Ectodermal cell (in vitro differentiated cells): ENCODE measurements at regions not wholly inside any gene's neighbourhood (a gene's known extent, or its start where the extent isn't known, plus 50 kb on each side); places are given as distances from the start of the nearest gene placed in this dataset.

Experiments used
- H3K27ac ChIP-seq: 2 replicates; pipeline ENCODE4 v1.7.0; 2013; ENCODE audit warnings: mild to moderate bottlenecking, low read depth, low read length; ENCODE audit not compliant: insufficient read depth, poor library complexity, severe bottlenecking
- H3K27me3 ChIP-seq: 2 replicates; pipeline ENCODE4 v1.7.0; 2013; ENCODE audit warnings: mild to moderate bottlenecking, low read length; ENCODE audit not compliant: insufficient read depth, control insufficient read depth, poor library complexity, severe bottlenecking
- H3K36me3 ChIP-seq: one replicate; pipeline ENCODE4 v1.7.0; 2013; ENCODE audit warnings: low read length; ENCODE audit not compliant: control insufficient read depth, insufficient read depth
- H3K4me1 ChIP-seq: one replicate; pipeline ENCODE4 v1.7.0; 2013; ENCODE audit warnings: low read length; ENCODE audit not compliant: control insufficient read depth, insufficient read depth
- H3K4me3 ChIP-seq: 2 replicates; pipeline ENCODE4 v1.7.0; 2013; ENCODE audit warnings: low read depth, low read length, control low read depth; ENCODE audit not compliant: insufficient read depth
- H3K9me3 ChIP-seq: 2 replicates; pipeline ENCODE4 v1.7.0; 2013; ENCODE audit warnings: mild to moderate bottlenecking, low read length, moderate library complexity; ENCODE audit not compliant: control insufficient read depth
- WGBS, 2 experiments: methylation state at CpG; one replicate each; pipeline ENCODE4 v1.1.7; 2013; ENCODE audit warnings: missing lambda C conversion rate in 2 of 2; 5-methylcytosine and 5-hydroxymethylcytosine counted together

GRCh38 chr2:217223222-217223930 is 363.5 kb upstream of the TNP1 start:
- H3K27me3 ChIP-seq: no peaks in the 10 kb centered on the region
- H3K27ac ChIP-seq: no peak overlapping the region
- no peaks in the 10 kb centered on the region for H3K9me3 ChIP-seq
- WGBS, 2 experiments: 94 to 97% methylated on average over 8 of the region's 8 CpGs
- H3K4me1 ChIP-seq: peaks cover 6% of the 10 kb centered on the region
- H3K36me3 ChIP-seq: no peaks in the 10 kb centered on the region
- no peak overlapping the region for H3K4me3 ChIP-seq

DNA sequence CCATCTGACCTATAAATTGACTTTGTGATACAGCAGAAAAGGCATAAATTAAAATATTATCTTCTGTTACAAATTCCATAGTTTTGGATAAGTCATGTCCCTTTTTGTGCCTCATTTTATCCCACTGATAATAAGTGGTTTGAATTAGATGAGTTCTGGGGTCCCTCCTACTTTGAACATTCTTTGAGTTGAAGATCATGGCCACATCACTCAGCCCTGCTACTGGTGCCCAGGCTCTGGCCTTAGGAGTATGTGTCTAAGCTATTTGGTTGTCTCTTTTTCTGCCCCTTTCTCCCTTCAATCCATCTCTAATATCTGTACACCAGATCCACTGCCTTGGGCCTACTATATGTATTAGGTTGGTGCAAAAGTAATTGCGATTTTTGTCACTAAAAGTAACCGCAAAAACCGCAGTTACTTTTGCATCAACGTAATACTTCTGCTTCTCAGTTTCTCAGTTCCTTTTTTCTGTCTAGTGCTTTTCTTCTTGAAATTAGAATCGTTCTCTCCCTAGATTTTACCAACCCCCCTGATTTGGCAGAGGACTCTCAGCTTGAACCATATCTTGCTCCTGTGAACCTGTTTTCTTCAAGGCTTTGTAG is 362.5 kb upstream of the TNP1 start:
- no peak overlapping the region for H3K27ac ChIP-seq
- no peaks in the 10 kb centered on the region for H3K36me3 ChIP-seq
- H3K27me3 ChIP-seq: no peaks in the 10 kb centered on the region
- no peaks in the 10 kb centered on the region for H3K9me3 ChIP-seq
- 91 to 98% methylated on average over 5 of the region's 5 CpGs for WGBS, 2 experiments
- no peaks in the 10 kb centered on the region for H3K4me1 ChIP-seq
- no peak overlapping the region for H3K4me3 ChIP-seq

- Histone ChIP-seq H3K9me3 (no peaks in the 10 kb centered on the region), H3K36me3 (no peaks in the 10 kb centered on the region), H3K27ac (no peak overlapping the region), H3K27me3 (no peaks in the 10 kb centered on the region), H3K4me3 (no peak overlapping the region), H3K4me1 (no peaks in the 10 kb centered on the region)
- WGBS, 2 experiments: 90 to 94% methylated on average over 5 of the region's 5 CpGs
Measured at GRCh38 chr2:217220228-217221013, 360.6 kb upstream of the TNP1 start.

DNA sequence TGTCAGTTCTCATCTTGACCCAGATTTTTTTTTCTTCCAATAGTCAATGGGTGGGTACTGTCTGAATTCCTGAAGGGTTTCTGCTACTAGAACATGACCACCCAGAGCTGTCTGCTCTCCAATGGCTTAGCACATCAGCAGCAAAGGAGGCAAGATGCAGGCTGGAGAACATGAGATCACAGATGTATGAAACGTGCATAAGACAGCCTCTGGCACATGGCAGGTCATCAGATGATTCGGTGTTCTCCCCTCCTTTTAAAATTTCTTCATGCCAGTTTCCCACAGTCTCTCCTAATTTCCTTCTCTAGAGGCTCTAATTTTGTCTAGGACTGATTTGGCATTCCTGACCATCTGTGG is 359.3 kb upstream of the TNP1 start:
- WGBS, 2 experiments: 89 to 94% methylated on average over 2 of the region's 2 CpGs
- no peaks in the 10 kb centered on the region for H3K9me3 ChIP-seq
- H3K27me3 ChIP-seq: no peaks in the 10 kb centered on the region
- H3K4me3 ChIP-seq: no peak overlapping the region
- H3K4me1 ChIP-seq: no peaks in the 10 kb centered on the region
- no peak overlapping the region for H3K27ac ChIP-seq
- no peaks in the 10 kb centered on the region for H3K36me3 ChIP-seq

GRCh38 chr2:217218269-217219163 is 358.7 kb upstream of the TNP1 start:
- Histone ChIP-seq H3K36me3 (no peaks in the 10 kb centered on the region), H3K4me3 (no peak overlapping the region), H3K27ac (no peak overlapping the region), H3K27me3 (no peaks in the 10 kb centered on the region), H3K4me1 (no peaks in the 10 kb centered on the region), H3K9me3 (no peaks in the 10 kb centered on the region)
- WGBS, 2 experiments: 93 to 95% methylated on average over 4 to 5 of the region's 5 CpGs

DNA sequence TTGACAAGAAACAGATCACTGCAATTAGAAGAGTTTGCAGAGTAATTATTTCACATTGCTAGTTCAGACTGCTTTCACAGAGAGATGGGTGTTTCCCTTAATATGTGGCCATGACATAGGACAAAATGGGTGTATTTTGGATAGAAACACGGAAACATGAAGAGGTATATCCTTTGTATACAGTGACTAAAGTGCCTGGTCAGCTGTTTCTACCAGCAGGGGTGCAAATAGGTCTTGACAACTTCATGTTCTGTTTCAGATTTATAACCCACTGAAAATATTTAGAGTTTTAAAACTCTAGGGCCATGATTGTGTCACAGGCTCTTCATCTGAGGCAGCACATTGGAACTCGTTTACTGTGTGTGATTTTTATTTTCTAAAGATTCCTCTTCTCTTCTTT is 357.1 kb upstream of the TNP1 start:
- H3K27me3 ChIP-seq: no peaks in the 10 kb centered on the region
- H3K36me3 ChIP-seq: no peaks in the 10 kb centered on the region
- no peaks in the 10 kb centered on the region for H3K4me1 ChIP-seq
- no peak overlapping the region for H3K4me3 ChIP-seq
- no peak overlapping the region for H3K27ac ChIP-seq
- WGBS, 2 experiments: 88 to 92% methylated on average over 2 of the region's 2 CpGs
- H3K9me3 ChIP-seq: no peaks in the 10 kb centered on the region

DNA sequence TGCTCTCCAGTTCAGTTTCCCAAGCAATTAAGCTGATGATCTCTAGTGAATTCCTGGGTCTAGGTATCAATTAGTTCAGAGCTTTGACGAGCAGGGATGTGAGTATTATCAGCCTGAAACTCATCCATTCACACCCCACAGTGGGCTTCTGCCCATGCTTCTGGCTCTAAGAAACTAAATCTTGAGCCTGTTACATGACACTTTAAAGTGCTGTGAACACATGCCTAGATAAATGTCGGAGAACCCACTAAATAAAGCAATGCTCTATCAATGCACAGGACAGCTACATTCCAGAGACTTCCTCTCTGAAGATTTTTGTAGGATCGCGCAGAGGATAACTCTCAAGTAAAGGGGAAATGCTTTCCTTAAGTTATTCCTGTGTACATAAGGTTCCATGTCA is 356.5 kb upstream of the TNP1 start:
- Histone ChIP-seq H3K36me3 (no peaks in the 10 kb centered on the region), H3K27ac (no peak overlapping the region)
- 93 to 96% methylated on average over 4 of the region's 4 CpGs for WGBS, 2 experiments

GRCh38 chr2:217215877-217216276 is 356.0 kb upstream of the TNP1 start:
- WGBS, 2 experiments: 87 to 90% methylated on average over 5 to 6 of the region's 6 CpGs
- H3K27ac ChIP-seq: no peak overlapping the region
- no peaks in the 10 kb centered on the region for H3K27me3 ChIP-seq
- H3K4me3 ChIP-seq: no peak overlapping the region
- no peaks in the 10 kb centered on the region for H3K9me3 ChIP-seq
- no peaks in the 10 kb centered on the region for H3K36me3 ChIP-seq
- H3K4me1 ChIP-seq: no peaks in the 10 kb centered on the region

More for the DNA sequence above, 356.5 kb upstream of the TNP1 start:
- Histone ChIP-seq H3K4me3 (no peak overlapping the region), H3K27me3 (no peaks in the 10 kb centered on the region), H3K4me1 (no peaks in the 10 kb centered on the region), H3K9me3 (no peaks in the 10 kb centered on the region)

DNA sequence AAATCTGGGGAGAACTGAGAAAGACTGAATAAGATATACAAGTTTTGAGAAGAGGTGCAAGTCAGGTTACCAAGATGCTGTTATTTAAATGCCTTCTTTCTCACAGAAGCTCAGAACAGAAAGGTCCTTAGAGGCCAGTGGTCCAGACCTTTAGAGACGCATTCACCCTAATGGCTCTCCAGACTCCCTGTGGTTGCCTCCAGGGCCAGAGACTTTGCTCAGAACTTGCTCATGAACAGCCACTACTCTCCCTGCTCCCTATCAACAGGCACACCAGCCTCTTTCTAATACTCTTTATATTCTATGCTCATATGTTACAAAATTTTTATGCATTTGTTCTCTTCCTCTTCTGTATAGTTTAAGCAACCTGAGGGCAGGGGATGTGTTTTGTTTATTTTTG is 349.0 kb upstream of the TNP1 start:
- Histone ChIP-seq H3K27ac (no peak overlapping the region), H3K36me3 (no peaks in the 10 kb centered on the region), H3K9me3 (no peaks in the 10 kb centered on the region), H3K27me3 (no peaks in the 10 kb centered on the region), H3K4me1 (no peaks in the 10 kb centered on the region), H3K4me3 (no peak overlapping the region)
- WGBS, 2 experiments: 83 to 84% methylated on average over 1 of the region's 1 CpG

DNA sequence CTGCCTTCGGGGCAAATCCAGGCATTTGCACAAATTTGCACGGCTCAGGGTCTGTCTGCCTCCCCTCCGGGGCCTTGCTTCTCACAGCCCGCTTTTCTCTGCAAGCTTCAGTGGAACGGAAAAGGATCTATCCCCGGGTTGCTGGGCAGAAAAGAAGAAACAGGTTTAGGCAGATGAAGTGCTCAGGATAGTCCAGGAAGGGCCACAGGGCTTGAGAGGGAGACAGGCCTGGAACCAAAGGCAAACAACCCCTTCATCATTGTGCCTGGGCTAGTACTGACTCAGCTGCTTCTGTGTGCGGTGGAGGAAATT is 347.8 kb upstream of the TNP1 start:
- Histone ChIP-seq H3K4me3 (no peak overlapping the region), H3K36me3 (no peaks in the 10 kb centered on the region), H3K9me3 (no peaks in the 10 kb centered on the region), H3K4me1 (no peaks in the 10 kb centered on the region), H3K27me3 (no peaks in the 10 kb centered on the region), H3K27ac (no peak overlapping the region)
- WGBS, 2 experiments: 90 to 91% methylated on average over 7 of the region's 7 CpGs
